Stomach (tissue), 8 donors: ENCODE measurements at regions not wholly inside any gene's neighbourhood (a gene's known extent, or its start where the extent isn't known, plus 50 kb on each side); places are given as distances from the start of the nearest gene placed in this dataset.
"Not testable (repeated sequence)": the region's sequence is repeated elsewhere in the genome, so short reads cannot be mapped to it uniquely, and the experiment has no call there.

Experiments
- DNase-seq, 2 donors: peaks; one replicate each; pipeline versions ENCODE4 v3.0.0 to v3.0.0-alpha.2; 2013 to 2019
- H3K27ac ChIP-seq, 5 donors: fragments of 200-600 bp in 4 of 5; sonication (generic) in 4 of 5; one replicate each; pipeline ENCODE4 v1.5.1; 2013 to 2019; ENCODE audit warnings: mild to moderate bottlenecking in 1 of 5, moderate library complexity in 1 of 5
- H3K27me3 ChIP-seq, 3 donors: fragments of 200-600 bp; sonication (generic); one replicate each; pipeline ENCODE4 v1.5.1; 2017 to 2019; ENCODE audit warnings: mixed run types in 1 of 3
- H3K36me3 ChIP-seq, 4 donors: fragments of 200-600 bp; sonication (generic); 1 replicate in 3 of 4; 2 replicates in 1 of 4; pipeline ENCODE4 v1.5.1; 2016 to 2019
- H3K4me1 ChIP-seq, 4 donors: fragments of 200-600 bp; sonication (generic); one replicate each; pipeline ENCODE4 v1.5.1; 2016 to 2019
- H3K4me3 ChIP-seq, 4 donors: fragments of 200-600 bp; sonication (generic) in 3 of 4; one replicate each; pipeline ENCODE4 v1.5.1; 2016 to 2019; ENCODE audit warnings: mild to moderate bottlenecking in 1 of 4
- H3K9me3 ChIP-seq, 4 donors: fragments of 200-600 bp; sonication (generic); one replicate each; pipeline ENCODE4 v1.5.1; 2016 to 2019
- CTCF ChIP-seq, 7 experiments: fragments of 450-650 bp in 4 of 7; fragments of 200-600 bp in 3 of 7; sonication (generic) in 3 of 7; IDR thresholded peaks; one replicate each; pipeline ENCODE4 v1.5.1; 2016 to 2019; ENCODE audit warnings: antibody characterized with exemption in 7 of 7, control low read depth in 2 of 7, mild to moderate bottlenecking in 1 of 7
- EP300 ChIP-seq: sonication (generic); formaldehyde crosslinking; IDR thresholded peaks from one replicate; pipeline ENCODE4 v1.6.1; 2017; ENCODE audit warnings: antibody characterized with exemption
- POLR2A ChIP-seq, 4 donors: fragments of 450-650 bp; IDR thresholded peaks; one replicate each; pipeline ENCODE4 v1.6.1; 2016; ENCODE audit warnings: antibody characterized with exemption in 4 of 4, control low read depth in 2 of 4, mild to moderate bottlenecking in 1 of 4, moderate library complexity in 1 of 4
- POLR2AphosphoS5 ChIP-seq, 3 donors: sonication (generic); formaldehyde crosslinking; IDR thresholded peaks; one replicate each; pipeline ENCODE4 v1.6.1; 2016; ENCODE audit warnings: antibody characterized with exemption in 3 of 3
- WGBS, 5 donors: extraction: QIAGEN DNeasy Blood & Tissue Kit in 3 of 5; methylation state at CpG; one replicate each; pipeline versions ENCODE4 v1.1.5 to v1.1.7; 2013 to 2018; 5-methylcytosine and 5-hydroxymethylcytosine counted together
- intact Hi-C: fragments of 100-400 bp; cut with DNase I; formaldehyde crosslinking; loops from one replicate; pipeline ENCODE4 v1.15.1; 2023; ENCODE audit warnings: low total_unique reads
- donor health status: healthy with polysubstance abuse.
- donor health status: Bipolar disorder and iron deficiency.
- donor health status: healthy.

- Histone ChIP-seq H3K36me3 (no peaks in the 10 kb centered on the region), H3K27me3 (no peaks in the 10 kb centered on the region), H3K9me3 (peaks cover 0 to 4% (median 0%) of the 10 kb centered on the region in 4 donors), H3K4me3 (no peak overlapping the region), H3K4me1 (no peaks in the 10 kb centered on the region), H3K27ac (no peak overlapping the region)
- DNase-seq: no peak
- 88 to 94% (median 92%) methylated on average over 8 of the region's 8 CpGs for WGBS, 5 donors
- intact Hi-C loops: no loop called here
- TF ChIP-seq POLR2AphosphoS5 (IDR thresholded peaks at IDR 0.05) (no peak), POLR2A (IDR thresholded peaks at IDR 0.05) (no peak), CTCF (IDR thresholded peaks at IDR 0.05) (no peak), EP300 (no peak)
These were observed 244.0 kb upstream of the MDGA2 start for GRCh38 chr14:47919334-47919846.

- TF ChIP-seq CTCF (IDR thresholded peaks at IDR 0.05): peak in 4 of 7 experiments; percentile 15 to 30 (median 20)
- no peak for TF ChIP-seq POLR2A (IDR thresholded peaks at IDR 0.05)
- intact Hi-C loops: no loop called here
- Histone ChIP-seq H3K27ac (no peak overlapping the region), H3K4me1 (no peaks in the 10 kb centered on the region), H3K27me3 (no peaks in the 10 kb centered on the region), H3K36me3 (no peaks in the 10 kb centered on the region), H3K4me3 (no peak overlapping the region), H3K9me3 (no peaks in the 10 kb centered on the region)
- DNase-seq: peak in 1 of 2 donors; percentile 55
- WGBS, 5 donors: 48 to 56% (median 52%) methylated on average over 5 of the region's 5 CpGs
These were observed 242.0 kb upstream of the MDGA2 start for GRCh38 chr14:47917344-47917954.

- 92 to 97% (median 95%) methylated on average over 23 to 25 of the region's 25 CpGs for WGBS, 5 donors
- H3K4me1 ChIP-seq, intact Hi-C loops: not testable (repeated sequence)
These were observed 225.7 kb upstream of the MDGA2 start for GRCh38 chr14:47901141-47901540.

GRCh38 chr14:47899685-47900084 lies 224.3 kb upstream of the MDGA2 start:
- Histone ChIP-seq H3K4me3 (no peak overlapping the region), H3K4me1 (no peaks in the 10 kb centered on the region), H3K27ac (no peak overlapping the region), H3K36me3 (no peaks in the 10 kb centered on the region), H3K27me3 (no peaks in the 10 kb centered on the region), H3K9me3 (peaks cover 0 to 7% (median 0%) of the 10 kb centered on the region in 4 donors)
- WGBS, 5 donors: 70 to 77% (median 72%) methylated on average over 5 of the region's 5 CpGs
- no peak for TF ChIP-seq CTCF (IDR thresholded peaks at IDR 0.05)
- no peak for TF ChIP-seq POLR2AphosphoS5 (IDR thresholded peaks at IDR 0.05)
- no peak for TF ChIP-seq POLR2A (IDR thresholded peaks at IDR 0.05)
- no peak for TF ChIP-seq EP300
- intact Hi-C loops: no loop called here
- no peak for DNase-seq

More at GRCh38 chr14:47901141-47901540, 225.7 kb upstream of the MDGA2 start:
- not testable (repeated sequence) for H3K9me3 ChIP-seq, H3K27ac ChIP-seq, H3K27me3 ChIP-seq, DNase-seq, H3K4me3 ChIP-seq, H3K36me3 ChIP-seq

- intact Hi-C loops: no loop called here
- H3K9me3 ChIP-seq: peaks cover 0 to 4% (median 0%) of the 10 kb centered on the region in 4 donors
- no peaks in the 10 kb centered on the region for H3K36me3 ChIP-seq
- no peak for TF ChIP-seq POLR2AphosphoS5 (IDR thresholded peaks at IDR 0.05)
- no peak for TF ChIP-seq EP300
- TF ChIP-seq CTCF (IDR thresholded peaks at IDR 0.05): no peak
- DNase-seq: no peak
- no peak overlapping the region for H3K27ac ChIP-seq
- no peak overlapping the region for H3K4me3 ChIP-seq
- H3K4me1 ChIP-seq: no peaks in the 10 kb centered on the region
- H3K27me3 ChIP-seq: no peaks in the 10 kb centered on the region
- WGBS, 5 donors: 83 to 93% (median 90%) methylated on average over 7 of the region's 7 CpGs
These were observed 198.9 kb upstream of the MDGA2 start for GRCh38 chr14:47874350-47874749.
